Rectal smooth muscle tissue (tissue), 1 donor: ENCODE measurements at regions not wholly inside any gene's neighbourhood (a gene's known extent, or its start where the extent isn't known, plus 50 kb on each side); places are given as distances from the start of the nearest gene placed in this dataset.
"Not testable (repeated sequence)": the region's sequence is repeated elsewhere in the genome, so short reads cannot be mapped to it uniquely, and the experiment has no call there.

Experiments
- H3K27ac ChIP-seq: one replicate; pipeline ENCODE4 v1.7.0; 2013; ENCODE audit warnings: low read depth, low read length, inconsistent platforms
- H3K27me3 ChIP-seq: one replicate; pipeline ENCODE4 v1.7.0; 2013; ENCODE audit warnings: low read length; ENCODE audit not compliant: control insufficient read depth, insufficient read depth
- H3K36me3 ChIP-seq: one replicate; pipeline ENCODE4 v1.7.0; 2013; ENCODE audit warnings: low read length; ENCODE audit not compliant: control insufficient read depth, insufficient read depth
- H3K4me1 ChIP-seq: one replicate; pipeline ENCODE4 v1.7.0; 2013; ENCODE audit warnings: low read length; ENCODE audit not compliant: control insufficient read depth, insufficient read depth
- H3K4me3 ChIP-seq: one replicate; pipeline ENCODE4 v1.7.0; 2013; ENCODE audit warnings: low read length
- H3K9ac ChIP-seq: one replicate; pipeline ENCODE4 v1.7.0; 2013; ENCODE audit warnings: low read length

DNA sequence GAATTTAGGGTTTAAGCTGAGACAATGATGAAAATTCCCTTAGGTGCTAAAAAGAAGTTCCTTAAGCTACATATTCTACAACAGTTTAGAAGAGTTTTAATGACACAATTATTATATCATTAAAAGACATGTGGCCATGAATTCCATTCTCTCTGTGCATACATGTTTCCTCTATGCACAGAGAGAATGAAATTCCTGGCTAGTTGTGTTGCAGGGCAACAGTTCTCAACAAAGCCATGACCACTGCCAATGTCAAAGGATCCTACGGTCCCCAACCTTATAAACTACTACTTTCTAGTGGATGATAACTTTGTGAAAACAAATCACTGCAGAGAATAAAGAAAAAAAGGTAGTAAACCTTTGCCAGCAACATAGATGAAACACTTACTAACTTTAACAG, 122.7 kb downstream of the OTOL1 start:
- Histone ChIP-seq H3K27ac (no peak overlapping the region), H3K36me3 (no peaks in the 10 kb centered on the region), H3K27me3 (no peaks in the 10 kb centered on the region), H3K4me3 (no peak overlapping the region), H3K9ac (no peak overlapping the region), H3K4me1 (no peaks in the 10 kb centered on the region)

DNA sequence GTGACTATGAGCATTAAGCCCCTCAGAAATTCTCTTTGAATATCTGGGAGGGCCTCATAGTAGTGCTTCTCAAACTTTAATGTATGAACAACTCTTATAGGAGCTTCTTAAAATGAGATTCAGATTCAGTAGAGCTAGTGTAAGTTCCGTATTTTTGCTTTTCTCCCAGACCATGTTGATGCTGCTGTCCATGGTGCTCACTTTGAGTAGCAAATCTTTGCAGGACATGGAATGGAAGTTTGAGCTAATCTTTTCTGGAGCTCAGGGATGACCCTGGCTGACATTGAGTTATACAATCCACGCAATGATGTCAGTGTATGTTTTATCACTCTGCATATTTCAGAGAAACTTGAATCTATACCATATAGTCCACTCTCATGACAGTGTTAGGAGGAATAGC, 134.2 kb downstream of the OTOL1 start:
- Histone ChIP-seq H3K4me1 (no peaks in the 10 kb centered on the region), H3K36me3 (no peaks in the 10 kb centered on the region), H3K27me3 (no peaks in the 10 kb centered on the region), H3K4me3 (no peak overlapping the region), H3K27ac (no peak overlapping the region), H3K9ac (no peak overlapping the region)

DNA sequence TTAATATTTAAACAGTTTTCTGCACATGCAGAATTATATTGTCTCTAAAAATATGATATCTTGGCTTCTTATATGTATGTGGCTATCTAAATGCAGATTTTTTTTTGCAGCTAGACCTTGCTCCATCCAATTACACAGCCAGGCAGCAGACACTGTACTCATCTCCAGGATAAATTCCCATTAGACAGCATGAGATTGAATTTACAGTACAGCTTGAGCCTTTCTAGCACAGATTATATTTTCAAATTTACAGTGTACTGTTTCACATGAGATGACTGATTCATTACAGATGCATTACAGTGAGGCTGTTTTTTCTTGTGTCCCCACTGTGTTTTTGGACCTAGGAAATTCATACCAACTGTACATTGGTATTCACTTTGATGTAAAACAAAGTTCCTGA, 134.9 kb downstream of the OTOL1 start:
- Histone ChIP-seq H3K4me3 (no peak overlapping the region), H3K4me1 (no peaks in the 10 kb centered on the region), H3K27me3 (no peaks in the 10 kb centered on the region), H3K9ac (no peak overlapping the region), H3K36me3 (no peaks in the 10 kb centered on the region), H3K27ac (no peak overlapping the region)

DNA sequence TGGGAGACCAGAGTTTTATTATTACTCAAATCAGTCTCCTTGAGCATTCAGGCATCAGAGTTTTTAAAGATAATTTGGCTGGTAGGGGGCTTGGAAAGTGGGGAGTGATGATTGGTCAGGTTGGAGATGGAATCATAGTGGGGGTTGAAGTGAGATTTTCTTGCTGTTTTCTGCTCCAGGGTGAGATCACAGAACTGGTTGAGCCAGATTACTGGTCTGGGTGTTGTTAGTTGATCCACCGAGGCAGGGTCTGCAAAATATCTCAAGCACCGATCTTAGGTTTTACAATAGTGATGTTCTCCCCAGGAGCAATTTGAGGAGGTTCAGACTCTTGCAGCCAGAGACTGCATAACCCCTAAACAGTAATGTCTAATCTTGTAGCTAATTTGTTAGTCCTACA, 141.0 kb downstream of the OTOL1 start:
- no peaks in the 10 kb centered on the region for H3K27me3 ChIP-seq

DNA sequence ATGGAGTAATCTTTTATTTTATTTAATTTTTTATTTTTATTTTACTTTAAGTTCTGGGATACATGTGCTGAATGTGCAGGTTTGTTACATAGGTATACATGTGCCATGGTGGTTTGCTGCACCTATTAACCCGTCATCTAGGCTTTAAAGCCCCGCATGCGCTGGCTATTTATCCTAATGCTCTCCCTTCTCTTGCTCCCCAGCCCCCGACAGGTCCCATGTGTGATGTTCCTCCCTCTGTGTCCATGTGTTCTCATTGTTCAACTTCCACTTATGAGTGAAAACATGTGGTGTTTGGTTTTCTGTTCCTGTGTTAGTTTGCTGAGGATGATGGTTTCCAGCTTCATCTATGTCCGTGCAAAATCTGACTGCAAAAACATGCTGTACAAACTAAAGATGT, 142.5 kb downstream of the OTOL1 start:
- H3K4me1 ChIP-seq, H3K36me3 ChIP-seq, H3K27me3 ChIP-seq, H3K4me3 ChIP-seq, H3K9ac ChIP-seq, H3K27ac ChIP-seq: not testable (repeated sequence)

More for the DNA sequence above, 141.0 kb downstream of the OTOL1 start:
- Histone ChIP-seq H3K4me1 (no peaks in the 10 kb centered on the region), H3K27ac (no peak overlapping the region), H3K9ac (no peak overlapping the region), H3K36me3 (no peaks in the 10 kb centered on the region), H3K4me3 (no peak overlapping the region)

DNA sequence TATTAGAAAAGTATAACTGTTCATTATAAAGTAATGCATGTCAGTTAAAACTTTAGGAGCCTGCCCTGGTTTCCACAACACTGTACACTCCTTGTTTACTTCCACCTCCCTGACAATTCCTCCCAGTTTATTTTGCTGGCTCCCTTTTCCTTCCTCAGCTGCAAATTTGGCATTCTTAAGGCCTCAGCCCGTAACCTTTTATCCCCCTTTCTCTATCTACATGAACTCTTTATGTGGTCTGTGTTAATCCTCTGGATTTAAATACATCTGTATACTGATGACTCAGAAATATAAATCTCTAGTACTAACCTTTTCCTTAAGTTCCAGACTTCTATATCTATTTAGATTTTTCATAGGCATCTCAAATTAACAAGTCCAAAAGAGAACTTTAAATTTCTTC, 143.6 kb downstream of the OTOL1 start:
- no peaks in the 10 kb centered on the region for H3K36me3 ChIP-seq
- H3K27me3 ChIP-seq, result no peaks in the 10 kb centered on the region
- no peak overlapping the region for H3K9ac ChIP-seq
- H3K4me3 ChIP-seq, result no peak overlapping the region
- no peaks in the 10 kb centered on the region for H3K4me1 ChIP-seq
- no peak overlapping the region for H3K27ac ChIP-seq

DNA sequence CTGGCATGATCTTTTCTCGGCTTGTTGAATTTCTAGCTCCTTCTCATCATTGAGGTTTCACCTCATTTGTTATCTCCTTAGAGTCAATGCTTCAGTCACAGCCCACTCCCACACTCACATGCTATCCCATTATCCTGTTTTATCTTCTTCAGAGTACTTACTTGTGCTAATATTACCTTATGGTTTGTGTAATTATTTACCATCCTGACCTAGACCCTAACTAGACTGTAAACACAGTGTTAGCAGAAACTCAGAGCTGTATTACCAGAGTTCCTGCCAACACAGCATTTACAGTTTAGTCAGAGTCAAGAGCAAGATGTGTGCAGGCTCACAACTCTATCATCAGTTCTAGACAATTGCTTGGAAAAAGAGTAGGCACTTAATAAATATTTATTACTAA, 144.7 kb downstream of the OTOL1 start:
- Histone ChIP-seq H3K4me3 (no peak overlapping the region), H3K4me1 (no peaks in the 10 kb centered on the region), H3K9ac (no peak overlapping the region), H3K27me3 (no peaks in the 10 kb centered on the region), H3K27ac (no peak overlapping the region), H3K36me3 (no peaks in the 10 kb centered on the region)

DNA sequence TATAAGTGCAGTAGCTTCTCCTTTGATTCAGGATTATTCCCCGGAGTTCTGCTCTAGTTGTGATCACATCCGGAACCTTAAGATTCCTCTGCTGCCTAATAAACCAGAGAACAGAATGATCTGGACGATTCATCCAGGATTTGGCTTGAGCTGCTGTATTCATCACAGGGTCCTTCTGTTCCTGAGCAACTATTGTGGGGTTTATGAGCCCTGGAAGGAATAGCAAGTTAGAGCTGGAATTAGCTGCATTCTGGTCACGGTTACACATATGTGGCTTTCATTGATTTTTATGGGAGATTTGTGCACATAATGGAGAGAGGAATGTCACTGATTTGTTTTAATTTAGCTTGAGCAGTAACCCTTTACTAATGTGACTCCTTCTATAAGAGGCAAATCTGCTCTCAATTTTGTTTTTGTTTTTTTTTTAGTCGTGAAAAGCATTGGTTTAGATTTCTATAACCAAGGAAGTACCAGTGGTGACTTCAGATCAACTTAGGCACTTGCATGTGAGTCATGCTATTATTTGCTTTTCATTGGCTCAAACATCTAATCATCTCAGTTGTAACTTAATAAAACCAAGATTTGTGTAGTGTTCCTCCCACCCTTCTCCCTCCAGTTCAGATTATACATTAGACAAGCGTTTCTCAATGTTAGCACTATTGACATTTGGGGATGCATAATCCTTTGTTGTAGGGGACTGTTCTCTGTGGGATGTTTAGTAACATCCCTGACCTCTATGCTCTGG, 148.5 kb downstream of the OTOL1 start:
- Histone ChIP-seq H3K27ac (no peak overlapping the region), H3K27me3 (no peaks in the 10 kb centered on the region), H3K36me3 (no peaks in the 10 kb centered on the region), H3K9ac (no peak overlapping the region), H3K4me1 (no peaks in the 10 kb centered on the region), H3K4me3 (no peak overlapping the region)

DNA sequence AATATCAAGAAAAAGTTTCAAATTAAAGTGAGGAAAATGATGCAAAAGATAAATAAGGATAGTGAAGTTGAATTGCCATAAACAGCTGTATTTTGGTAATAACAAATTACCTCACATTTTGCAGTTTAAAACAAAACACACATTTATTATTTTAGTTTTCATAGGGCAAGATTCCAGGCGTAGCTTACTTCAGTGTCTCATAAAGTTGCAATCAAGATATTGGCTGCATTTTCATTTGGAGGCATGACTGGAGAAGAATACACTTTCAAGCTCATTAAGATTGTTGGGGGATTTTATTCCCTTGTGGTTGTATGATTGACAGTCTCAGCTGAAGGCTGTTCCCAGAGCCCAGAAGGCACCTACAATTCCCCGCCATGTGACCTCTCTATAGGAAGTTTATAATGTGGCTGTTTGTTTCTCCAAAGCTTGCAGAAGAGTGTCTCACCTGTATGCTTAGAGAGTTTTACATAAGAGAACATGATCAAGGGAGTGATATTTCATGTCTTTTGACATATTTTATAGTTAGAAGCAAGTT, 151.4 kb downstream of the OTOL1 start:
- no peaks in the 10 kb centered on the region for H3K36me3 ChIP-seq
- H3K9ac ChIP-seq, result no peak overlapping the region
- no peaks in the 10 kb centered on the region for H3K4me1 ChIP-seq
- H3K27ac ChIP-seq, result no peak overlapping the region
- H3K27me3 ChIP-seq, result no peaks in the 10 kb centered on the region
- H3K4me3 ChIP-seq, result no peak overlapping the region

DNA sequence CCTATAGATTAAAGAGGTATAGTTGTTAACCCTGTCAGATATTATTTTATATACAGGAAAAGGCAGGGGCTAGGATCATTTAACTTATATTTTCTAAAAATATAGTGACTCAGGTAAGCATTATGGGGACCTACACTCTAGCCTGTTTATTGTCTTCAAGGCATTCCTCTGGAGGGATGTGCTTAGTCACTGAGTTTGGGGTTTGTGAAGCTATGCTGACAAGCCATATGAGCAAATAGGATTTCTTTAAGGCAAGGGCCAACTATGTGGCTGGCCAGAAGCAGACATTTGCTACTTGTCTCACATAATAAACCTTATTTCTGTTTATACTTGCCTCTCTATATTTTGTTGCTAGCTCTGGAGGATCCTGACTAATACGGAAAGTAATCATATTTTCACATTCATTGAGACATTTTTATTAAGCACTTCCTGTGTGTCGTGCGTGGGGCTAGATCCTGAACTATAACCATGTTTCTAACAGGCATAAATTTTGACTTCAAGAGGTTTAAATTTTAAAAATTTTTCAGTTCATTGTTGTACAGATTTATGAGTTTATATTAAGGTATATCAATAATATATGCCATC, 153.4 kb downstream of the OTOL1 start:
- Histone ChIP-seq H3K27me3 (no peaks in the 10 kb centered on the region), H3K4me1 (no peaks in the 10 kb centered on the region), H3K4me3 (no peak overlapping the region), H3K9ac (no peak overlapping the region), H3K27ac (no peak overlapping the region), H3K36me3 (no peaks in the 10 kb centered on the region)

DNA sequence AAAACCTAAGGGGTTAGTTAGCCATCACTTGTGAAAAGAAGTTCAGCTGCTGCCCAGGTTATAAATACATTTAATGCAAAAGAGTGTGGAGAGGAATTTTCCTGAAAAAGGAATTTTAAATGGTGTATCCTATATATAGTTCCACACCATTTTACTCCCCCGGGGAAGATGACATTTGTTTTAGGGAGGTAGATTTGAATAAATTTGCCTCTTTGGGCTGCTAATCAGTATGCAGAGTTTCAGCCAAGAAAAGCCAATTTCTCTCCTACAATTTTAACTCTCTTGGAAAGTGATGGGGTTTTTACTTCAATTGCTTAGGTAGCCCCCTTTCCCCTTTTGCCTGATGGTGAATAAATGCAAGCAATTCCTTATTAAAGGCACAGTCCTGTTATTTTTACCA, 161.2 kb downstream of the OTOL1 start:
- Histone ChIP-seq H3K4me3 (no peak overlapping the region), H3K27me3 (no peaks in the 10 kb centered on the region), H3K36me3 (no peaks in the 10 kb centered on the region), H3K9ac (no peak overlapping the region), H3K27ac (no peak overlapping the region), H3K4me1 (no peaks in the 10 kb centered on the region)

DNA sequence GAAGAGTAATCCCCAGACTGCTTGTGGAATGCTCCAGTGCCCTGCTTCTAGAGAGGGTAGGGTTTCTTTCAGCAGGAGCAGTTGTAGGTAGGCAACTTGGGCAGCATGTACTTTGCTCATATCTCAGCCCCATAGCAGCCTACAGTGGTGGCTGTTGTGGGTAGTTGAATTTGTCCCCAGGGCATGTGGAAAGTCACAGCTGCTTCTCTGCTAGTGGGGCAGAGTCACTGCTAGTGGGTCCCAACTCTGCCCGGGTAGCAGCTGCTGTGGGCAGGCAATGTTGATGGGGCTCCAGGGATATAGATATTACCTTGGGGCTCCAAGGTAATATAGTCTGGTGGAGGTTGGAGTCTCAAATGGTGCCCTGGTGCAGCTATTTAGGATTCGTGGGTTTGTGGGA, 174.5 kb downstream of the OTOL1 start:
- H3K4me1 ChIP-seq, result no peaks in the 10 kb centered on the region
- H3K27ac ChIP-seq, result no peak overlapping the region
- no peak overlapping the region for H3K4me3 ChIP-seq
- no peaks in the 10 kb centered on the region for H3K36me3 ChIP-seq
- H3K27me3 ChIP-seq, result no peaks in the 10 kb centered on the region
- H3K9ac ChIP-seq, result no peak overlapping the region

DNA sequence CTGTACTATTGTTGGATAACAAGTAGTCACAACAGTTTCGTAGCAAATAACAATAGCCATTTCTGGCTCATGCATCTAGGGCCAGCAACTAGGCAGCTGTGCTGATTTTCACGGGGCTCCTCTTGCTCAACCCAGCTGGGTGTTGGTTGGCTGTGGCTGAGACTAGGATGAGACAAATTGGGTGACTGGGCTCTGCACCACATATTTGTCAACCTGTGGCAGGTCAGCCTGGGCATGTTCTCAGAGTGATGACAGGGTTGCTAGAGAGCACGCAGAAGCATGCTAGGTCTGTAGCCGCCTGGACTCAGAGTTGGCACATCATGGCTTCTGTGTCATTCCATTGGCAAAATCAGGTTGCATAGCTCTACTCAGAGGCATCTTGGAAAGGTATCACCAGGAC, 175.9 kb downstream of the OTOL1 start:
- Histone ChIP-seq H3K27me3 (no peaks in the 10 kb centered on the region), H3K36me3 (no peaks in the 10 kb centered on the region), H3K4me3 (no peak overlapping the region), H3K9ac (no peak overlapping the region), H3K4me1 (no peaks in the 10 kb centered on the region), H3K27ac (no peak overlapping the region)
